ENCODE measurements at regions not wholly inside any gene's neighbourhood (a gene's known extent, or its start where the extent isn't known, plus 50 kb on each side); places are given as distances from the start of the nearest gene placed in this dataset.
"Not testable (repeated sequence)": the region's sequence is repeated elsewhere in the genome, so short reads cannot be mapped to it uniquely, and the experiment has no call there.

DNA sequence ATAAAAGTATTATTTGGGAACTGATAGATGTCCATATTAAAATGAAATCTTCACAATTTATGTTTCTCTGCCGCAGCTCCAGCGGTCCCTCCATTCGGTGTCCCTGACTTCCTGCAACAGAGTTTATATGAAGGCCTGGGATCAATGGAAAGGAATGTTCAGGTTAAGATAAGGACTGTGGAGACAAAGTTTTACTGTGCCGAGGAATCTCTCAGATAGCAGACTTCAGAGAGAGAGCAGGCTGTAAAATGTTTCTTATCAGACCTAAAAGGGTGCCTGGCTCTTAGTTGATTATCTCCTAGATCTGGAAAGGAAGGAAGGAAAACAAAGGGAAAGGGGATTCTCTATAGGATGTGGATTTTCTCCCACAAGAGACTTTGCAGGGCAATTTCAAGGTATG is 193.7 kb upstream of the PIEZO2 start:
- DNase-seq (ENCODE audit: low spot score) (no peak), ATAC-seq (ENCODE audit: low FRiP score) (no peak)
- TF ChIP-seq, protein P1, sequence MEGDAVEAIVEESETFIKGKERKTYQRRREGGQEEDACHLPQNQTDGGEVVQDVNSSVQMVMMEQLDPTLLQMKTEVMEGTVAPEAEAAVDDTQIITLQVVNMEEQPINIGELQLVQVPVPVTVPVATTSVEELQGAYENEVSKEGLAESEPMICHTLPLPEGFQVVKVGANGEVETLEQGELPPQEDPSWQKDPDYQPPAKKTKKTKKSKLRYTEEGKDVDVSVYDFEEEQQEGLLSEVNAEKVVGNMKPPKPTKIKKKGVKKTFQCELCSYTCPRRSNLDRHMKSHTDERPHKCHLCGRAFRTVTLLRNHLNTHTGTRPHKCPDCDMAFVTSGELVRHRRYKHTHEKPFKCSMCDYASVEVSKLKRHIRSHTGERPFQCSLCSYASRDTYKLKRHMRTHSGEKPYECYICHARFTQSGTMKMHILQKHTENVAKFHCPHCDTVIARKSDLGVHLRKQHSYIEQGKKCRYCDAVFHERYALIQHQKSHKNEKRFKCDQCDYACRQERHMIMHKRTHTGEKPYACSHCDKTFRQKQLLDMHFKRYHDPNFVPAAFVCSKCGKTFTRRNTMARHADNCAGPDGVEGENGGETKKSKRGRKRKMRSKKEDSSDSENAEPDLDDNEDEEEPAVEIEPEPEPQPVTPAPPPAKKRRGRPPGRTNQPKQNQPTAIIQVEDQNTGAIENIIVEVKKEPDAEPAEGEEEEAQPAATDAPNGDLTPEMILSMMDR (IDR thresholded peaks at IDR 0.05) = no peak

DNA sequence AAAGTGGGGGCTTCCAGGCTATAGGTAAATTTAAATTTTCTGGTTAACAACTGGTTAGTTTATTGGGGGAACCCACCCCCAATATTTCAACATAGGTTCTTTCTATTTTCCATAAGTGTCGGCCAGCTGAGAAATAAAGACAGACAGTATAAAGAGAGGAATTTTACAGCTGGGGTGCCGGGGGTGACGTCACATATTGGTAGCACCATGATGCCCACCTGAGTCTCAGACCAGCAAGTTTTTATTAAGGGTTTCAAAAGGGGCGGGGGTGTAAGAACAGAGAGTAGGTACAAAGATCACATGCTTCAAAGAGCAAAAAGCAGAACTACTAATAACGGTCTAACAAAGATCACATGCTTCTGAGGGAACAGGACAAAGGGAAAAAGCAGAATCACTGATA is 192.7 kb upstream of the PIEZO2 start:
- ATAC-seq (ENCODE audit: low FRiP score); DNase-seq (ENCODE audit: low spot score): not testable (repeated sequence)

DNA sequence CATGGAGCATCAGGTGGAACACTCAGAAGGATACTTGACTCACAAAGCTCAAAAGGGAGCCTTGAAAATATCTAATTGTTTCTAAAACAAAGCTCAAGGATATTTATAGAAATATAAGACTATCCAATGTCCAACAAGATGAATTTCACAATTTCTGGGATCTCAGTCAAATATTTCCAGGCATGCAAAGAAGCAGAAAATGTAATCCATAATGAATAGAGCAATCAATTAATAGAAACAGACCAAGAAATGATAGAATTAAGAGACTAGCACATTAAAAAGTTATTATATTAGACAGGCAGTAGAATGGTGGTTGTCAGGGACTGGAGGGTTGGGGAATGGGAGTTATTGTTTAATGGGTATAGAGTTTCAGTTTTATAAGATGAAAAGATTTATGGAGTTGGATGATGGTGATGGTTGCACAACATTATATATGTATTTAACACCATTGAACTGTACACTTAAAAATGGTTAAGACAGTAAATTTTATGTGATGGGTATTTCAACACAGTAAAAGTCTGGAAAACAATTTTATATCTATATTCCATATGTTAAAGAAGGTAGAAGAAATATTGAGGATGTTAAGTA is 189.9 kb upstream of the PIEZO2 start:
- ATAC-seq (ENCODE audit: low FRiP score) = no peak

DNA sequence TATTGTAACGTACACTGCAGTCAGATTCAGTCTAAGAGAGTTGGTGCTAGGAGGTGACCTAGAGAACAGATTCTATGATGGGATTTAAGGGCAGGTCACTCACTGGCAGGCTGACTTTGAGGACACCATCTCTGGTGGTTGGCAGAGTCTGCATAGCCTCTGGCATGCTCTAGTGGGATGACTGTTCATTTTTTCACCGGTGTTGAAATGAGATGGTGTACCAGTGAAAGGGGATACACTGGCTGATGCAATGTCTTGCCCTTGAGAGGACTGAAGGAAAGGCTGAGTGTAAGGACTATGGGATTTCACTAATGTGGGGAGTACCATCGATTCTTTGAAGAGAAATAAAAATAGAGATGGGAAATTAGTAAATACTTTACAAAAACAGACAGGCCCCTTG is 186.9 kb upstream of the PIEZO2 start:
- TF ChIP-seq, protein P1 (IDR thresholded peaks at IDR 0.05) = no peak
- ATAC-seq (ENCODE audit: low FRiP score) = no peak
- DNase-seq (ENCODE audit: low spot score) = no peak

More for the DNA sequence above, 189.9 kb upstream of the PIEZO2 start:
- TF ChIP-seq, protein P1 (IDR thresholded peaks at IDR 0.05) = no peak
- DNase-seq (ENCODE audit: low spot score) = no peak

DNA sequence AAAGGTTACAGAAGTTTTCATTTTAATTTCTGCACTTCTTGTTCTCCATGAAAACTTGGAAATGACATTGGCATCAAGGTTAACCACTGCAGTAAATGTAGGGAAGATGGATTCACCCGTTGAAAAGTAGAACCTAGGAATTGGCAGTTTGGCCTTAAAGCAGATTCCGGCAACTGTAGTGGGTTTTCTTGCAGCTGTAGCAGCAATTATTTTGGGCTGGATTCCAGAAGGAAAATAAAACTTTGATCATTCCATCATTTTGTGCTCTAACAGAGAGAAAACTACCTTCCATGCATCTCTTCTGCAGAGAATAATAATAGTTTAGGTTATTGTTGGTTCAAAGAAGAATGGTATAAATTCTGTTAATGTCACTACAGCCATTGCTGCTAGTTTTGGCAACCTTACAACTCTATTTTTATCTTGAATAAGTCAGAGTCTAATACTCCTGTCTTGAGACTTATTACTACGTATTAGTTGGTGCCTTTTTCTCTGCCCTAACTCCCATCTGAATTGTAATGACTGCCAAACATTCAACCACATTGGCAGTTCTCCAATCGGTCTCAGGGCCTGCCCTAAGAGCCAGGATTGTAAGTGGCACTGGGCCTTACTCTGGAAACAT is 178.1 kb upstream of the PIEZO2 start:
- no peak for ATAC-seq (ENCODE audit: low FRiP score)
- TF ChIP-seq, protein P1 (IDR thresholded peaks at IDR 0.05) = no peak
- no peak for DNase-seq (ENCODE audit: low spot score)

DNA sequence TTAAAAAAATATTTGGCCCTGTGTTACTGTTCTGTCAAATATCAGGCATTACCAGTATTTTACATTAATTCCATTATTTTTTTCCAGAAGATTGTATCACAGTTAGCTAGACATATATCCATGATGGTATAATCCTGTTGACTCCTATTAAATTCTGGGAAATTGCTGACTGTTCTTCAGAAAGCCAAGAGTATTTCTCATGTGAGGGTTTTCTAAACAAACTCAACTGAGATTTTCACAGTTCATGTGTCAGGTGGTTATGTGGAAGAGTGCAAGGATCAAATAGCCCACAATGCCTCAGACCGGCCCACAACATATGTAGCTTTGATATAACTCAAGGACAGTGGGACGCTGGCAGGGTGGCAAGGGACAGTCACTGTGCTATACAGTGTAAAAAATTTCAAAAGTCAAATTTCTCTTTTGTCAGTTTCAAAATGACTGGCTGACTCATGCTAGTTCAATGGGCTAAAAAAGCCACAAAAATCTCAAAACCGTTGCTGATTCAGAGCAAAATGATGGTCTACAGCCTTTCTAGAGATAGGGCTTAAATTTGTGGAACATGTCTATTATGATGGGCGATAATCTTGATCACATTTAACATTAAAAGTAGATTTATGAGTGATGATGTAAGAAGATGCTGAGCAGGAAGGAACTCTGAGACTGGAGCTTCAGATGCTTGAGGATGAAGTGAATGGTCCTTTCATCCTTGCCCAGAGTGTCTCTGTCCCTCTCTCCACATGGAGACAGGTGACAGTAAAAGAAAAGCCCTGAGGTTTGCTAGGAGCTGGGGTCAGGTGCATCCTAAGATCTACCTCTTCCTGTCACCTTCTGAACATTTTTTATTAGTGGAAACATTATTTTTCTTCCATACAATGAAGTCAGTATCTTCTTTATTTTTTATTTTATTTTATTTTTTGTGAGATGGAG is 175.8 kb upstream of the PIEZO2 start:
- ATAC-seq (ENCODE audit: low FRiP score) (peak; percentile 37), DNase-seq (ENCODE audit: low spot score) (no peak)
- TF ChIP-seq, protein P1 (IDR thresholded peaks at IDR 0.05) = no peak

DNA sequence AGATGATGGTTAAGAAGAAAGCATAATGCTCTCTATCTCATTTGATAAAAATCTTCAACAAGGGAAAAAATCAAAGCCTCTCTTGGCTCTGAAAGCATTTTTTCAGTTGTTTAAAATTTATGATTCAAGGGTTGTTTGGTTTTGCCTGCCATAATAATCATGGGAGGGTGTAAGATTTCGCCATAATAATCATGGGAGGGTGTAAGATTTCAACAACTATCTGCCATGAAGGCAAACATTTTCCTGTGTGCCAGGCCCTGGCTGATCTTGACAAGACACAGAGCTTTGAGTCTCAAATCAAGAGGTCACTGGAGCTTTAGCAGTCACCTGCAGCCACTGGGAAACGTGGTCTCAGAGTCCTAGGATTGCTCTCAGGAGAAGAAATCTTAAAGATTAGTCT is 175.1 kb upstream of the PIEZO2 start:
- TF ChIP-seq, protein P1 (IDR thresholded peaks at IDR 0.05) = no peak
- DNase-seq (ENCODE audit: low spot score) (no peak), ATAC-seq (ENCODE audit: low FRiP score) (no peak)

All from omental fat pad (tissue), 3 donors.